ENCODE measurements at regions not wholly inside any gene's neighbourhood (a gene's known extent, or its start where the extent isn't known, plus 50 kb on each side); places are given as distances from the start of the nearest gene placed in this dataset.

- no peak for DNase-seq
- Mint-ChIP-seq H3K36me3 (ENCODE audit: insufficient read depth, unreplicated experiment) (no peaks in the 10 kb centered on the region), H3K4me3 (ENCODE audit: unreplicated experiment) (no peak overlapping the region), H3K4me1 (ENCODE audit: low read depth, unreplicated experiment) (no peaks in the 10 kb centered on the region), H3K27me3 (ENCODE audit: insufficient read depth, unreplicated experiment) (peaks cover 5% of the 10 kb centered on the region), H3K27ac (ENCODE audit: unreplicated experiment) (no peak overlapping the region), H3K9me3 (ENCODE audit: unreplicated experiment) (no peaks in the 10 kb centered on the region)
- Histone ChIP-seq H3K4me3 (ENCODE audit: low read depth, low read length) (no peak overlapping the region), H3K27me3 (replicated peaks; ENCODE audit: control insufficient read depth, insufficient read depth, low read length) (no peaks in the 10 kb centered on the region), H3K9me3 (no peaks in the 10 kb centered on the region), H3K36me3 (ENCODE audit: control insufficient read depth, insufficient read depth, low read length) (no peaks in the 10 kb centered on the region), H3K4me1 (no peaks in the 10 kb centered on the region)
- intact Hi-C loops (cut with micrococcal nuclease; ENCODE audit: unreplicated experiment), result no loop called here
- TF ChIP-seq, protein P1, sequence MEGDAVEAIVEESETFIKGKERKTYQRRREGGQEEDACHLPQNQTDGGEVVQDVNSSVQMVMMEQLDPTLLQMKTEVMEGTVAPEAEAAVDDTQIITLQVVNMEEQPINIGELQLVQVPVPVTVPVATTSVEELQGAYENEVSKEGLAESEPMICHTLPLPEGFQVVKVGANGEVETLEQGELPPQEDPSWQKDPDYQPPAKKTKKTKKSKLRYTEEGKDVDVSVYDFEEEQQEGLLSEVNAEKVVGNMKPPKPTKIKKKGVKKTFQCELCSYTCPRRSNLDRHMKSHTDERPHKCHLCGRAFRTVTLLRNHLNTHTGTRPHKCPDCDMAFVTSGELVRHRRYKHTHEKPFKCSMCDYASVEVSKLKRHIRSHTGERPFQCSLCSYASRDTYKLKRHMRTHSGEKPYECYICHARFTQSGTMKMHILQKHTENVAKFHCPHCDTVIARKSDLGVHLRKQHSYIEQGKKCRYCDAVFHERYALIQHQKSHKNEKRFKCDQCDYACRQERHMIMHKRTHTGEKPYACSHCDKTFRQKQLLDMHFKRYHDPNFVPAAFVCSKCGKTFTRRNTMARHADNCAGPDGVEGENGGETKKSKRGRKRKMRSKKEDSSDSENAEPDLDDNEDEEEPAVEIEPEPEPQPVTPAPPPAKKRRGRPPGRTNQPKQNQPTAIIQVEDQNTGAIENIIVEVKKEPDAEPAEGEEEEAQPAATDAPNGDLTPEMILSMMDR (IDR thresholded peaks at IDR 0.05; ENCODE audit: insufficient read depth in 1 of 2, low read depth in 1 of 2, low read length in 1 of 2, severe bottlenecking in 1 of 2, unreplicated experiment in 1 of 2), result no peak
- BruUV-seq (replicated peaks), result no TSS peak
- ChIA-PET CTCF (no interaction called here), POLR2A (no interaction called here)
These were observed 717.5 kb upstream of the SLIT2 start for GRCh38 chr4:19534159-19534558.

- Mint-ChIP-seq H3K27me3 (ENCODE audit: insufficient read depth, unreplicated experiment) (peaks cover 3% of the 10 kb centered on the region), H3K36me3 (ENCODE audit: insufficient read depth, unreplicated experiment) (no peaks in the 10 kb centered on the region), H3K27ac (ENCODE audit: unreplicated experiment) (no peak overlapping the region), H3K9me3 (ENCODE audit: unreplicated experiment) (no peaks in the 10 kb centered on the region), H3K4me1 (ENCODE audit: low read depth, unreplicated experiment) (no peaks in the 10 kb centered on the region), H3K4me3 (ENCODE audit: unreplicated experiment) (no peak overlapping the region)
- TF ChIP-seq, protein P1 (IDR thresholded peaks at IDR 0.05; ENCODE audit: insufficient read depth in 1 of 2, low read depth in 1 of 2, low read length in 1 of 2, severe bottlenecking in 1 of 2, unreplicated experiment in 1 of 2), result no peak
- BruUV-seq (replicated peaks), result no TSS peak
- Histone ChIP-seq H3K4me1 (no peaks in the 10 kb centered on the region), H3K27me3 (replicated peaks; ENCODE audit: control insufficient read depth, insufficient read depth, low read length) (no peaks in the 10 kb centered on the region), H3K9me3 (no peaks in the 10 kb centered on the region), H3K4me3 (ENCODE audit: low read depth, low read length) (no peak overlapping the region), H3K36me3 (ENCODE audit: control insufficient read depth, insufficient read depth, low read length) (no peaks in the 10 kb centered on the region)
- intact Hi-C loops (cut with micrococcal nuclease; ENCODE audit: unreplicated experiment), result no loop called here
- no peak for DNase-seq
- ChIA-PET CTCF (no interaction called here), POLR2A (no interaction called here)
These were observed 719.5 kb upstream of the SLIT2 start for GRCh38 chr4:19531906-19532848.

- H3K4me1 Mint-ChIP-seq (ENCODE audit: low read depth, unreplicated experiment), result peaks cover 6% of the 10 kb centered on the region
- POLR2A ChIA-PET, result no interaction called here
- intact Hi-C loops (cut with micrococcal nuclease; ENCODE audit: unreplicated experiment), result no loop called here
- Histone ChIP-seq H3K36me3 (ENCODE audit: control insufficient read depth, insufficient read depth, low read length) (no peaks in the 10 kb centered on the region), H3K4me1 (no peaks in the 10 kb centered on the region), H3K4me3 (ENCODE audit: low read depth, low read length) (no peak overlapping the region), H3K9me3 (no peaks in the 10 kb centered on the region), H3K27me3 (replicated peaks; ENCODE audit: control insufficient read depth, insufficient read depth, low read length) (no peaks in the 10 kb centered on the region)
- DNase-seq, result no peak
- H3K4me3 Mint-ChIP-seq (ENCODE audit: unreplicated experiment), result no peak overlapping the region
- TF ChIP-seq, protein P1 (IDR thresholded peaks at IDR 0.05; ENCODE audit: insufficient read depth in 1 of 2, low read depth in 1 of 2, low read length in 1 of 2, severe bottlenecking in 1 of 2, unreplicated experiment in 1 of 2), result no peak
- H3K9me3 Mint-ChIP-seq (ENCODE audit: unreplicated experiment), result no peaks in the 10 kb centered on the region
- H3K36me3 Mint-ChIP-seq (ENCODE audit: insufficient read depth, unreplicated experiment), result no peaks in the 10 kb centered on the region
- CTCF ChIA-PET, result no interaction called here
- H3K27ac Mint-ChIP-seq (ENCODE audit: unreplicated experiment), result no peak overlapping the region
- no peaks in the 10 kb centered on the region for H3K27me3 Mint-ChIP-seq (ENCODE audit: insufficient read depth, unreplicated experiment)
- no TSS peak for BruUV-seq (replicated peaks)
These were observed 727.7 kb upstream of the SLIT2 start for GRCh38 chr4:19523964-19524363.

Measured in Caco-2 (cell line).